DMS53 (cell line): ENCODE measurements at regions not wholly inside any gene's neighbourhood (a gene's known extent, or its start where the extent isn't known, plus 50 kb on each side); places are given as distances from the start of the nearest gene placed in this dataset.

Experiments
- DNase-seq: peaks from one replicate; lab custom pipeline; 2025; lab: John Stamatoyannopoulos, UW

DNA sequence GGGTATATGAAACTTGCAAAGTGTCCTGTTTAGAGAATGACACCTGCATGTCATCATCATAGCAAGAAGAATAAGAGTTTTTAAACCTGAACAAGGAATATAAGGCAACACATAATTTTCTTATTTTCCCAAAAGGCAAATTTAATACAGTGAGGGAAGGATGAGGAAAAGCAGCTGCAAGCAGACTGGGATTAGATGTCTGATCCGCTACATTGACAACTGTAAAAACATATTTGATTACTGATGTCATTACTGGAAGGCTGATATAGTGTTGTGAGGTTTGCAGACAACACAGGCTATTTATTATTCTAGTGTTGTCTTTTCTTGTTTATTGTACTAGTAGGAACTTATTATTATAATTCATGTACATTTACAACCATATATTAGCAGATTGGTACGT, 528.7 kb downstream of the ZIC1 start:
- no peak for DNase-seq

DNA sequence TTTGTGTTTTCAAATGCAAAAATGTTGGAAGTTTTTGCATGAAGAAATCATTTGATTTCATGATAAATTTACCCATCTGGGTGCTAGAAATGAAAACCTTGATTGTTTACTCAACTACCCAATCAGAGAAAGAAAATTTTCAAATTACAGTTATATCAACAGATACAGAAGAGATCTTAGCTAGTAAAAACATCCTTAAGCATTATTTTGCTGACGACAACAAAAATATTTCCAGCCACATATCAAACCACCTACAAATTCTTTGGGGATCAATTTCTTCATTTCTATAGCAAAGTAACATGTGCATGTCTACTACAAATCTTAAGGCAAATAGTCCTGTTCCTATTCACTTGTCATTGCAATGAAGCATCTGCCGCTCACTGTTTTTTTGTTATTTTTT, 530.3 kb downstream of the ZIC1 start:
- DNase-seq, result no peak

GRCh38 chr3:147939839-147940238, 530.7 kb downstream of the ZIC1 start:
- no peak for DNase-seq

GRCh38 chr3:147940405-147941193, 531.4 kb downstream of the ZIC1 start:
- no peak for DNase-seq

GRCh38 chr3:147941969-147942368, 532.8 kb downstream of the ZIC1 start:
- no peak for DNase-seq

DNA sequence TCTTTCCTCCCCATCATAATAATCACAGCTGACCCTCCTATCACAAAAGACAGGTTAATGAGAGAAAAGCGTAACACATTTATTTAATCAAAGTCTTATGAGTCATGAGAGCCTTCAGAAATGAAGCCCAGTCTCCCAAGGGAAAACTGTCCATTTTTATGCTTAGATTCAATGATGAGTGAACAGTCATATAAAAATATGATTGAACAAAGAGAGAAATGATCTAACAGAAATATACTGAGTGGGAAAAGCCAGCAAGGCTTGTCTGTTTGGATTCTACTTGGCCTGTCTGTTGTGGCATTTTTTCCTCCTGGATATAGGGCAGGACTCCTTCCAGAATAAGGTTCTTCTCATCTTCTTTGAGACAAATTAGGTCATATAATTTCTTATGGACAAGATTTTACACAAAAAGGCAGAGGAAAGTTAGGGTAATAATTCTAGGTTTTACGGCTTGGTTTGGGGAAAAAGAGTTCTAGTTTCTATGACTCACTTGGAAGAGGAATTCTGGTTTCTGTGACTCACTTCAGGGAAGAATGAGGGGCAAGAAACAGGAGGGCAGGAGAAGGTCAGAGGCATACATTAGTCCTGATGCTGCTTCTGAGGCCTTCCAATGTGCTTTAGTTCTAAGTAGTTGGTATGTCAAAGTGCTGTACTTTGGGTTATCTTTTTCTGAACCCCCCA, 534.2 kb downstream of the ZIC1 start:
- DNase-seq, result no peak

GRCh38 chr3:147945968-147946519, 536.9 kb downstream of the ZIC1 start:
- DNase-seq, result peak; percentile 64

DNA sequence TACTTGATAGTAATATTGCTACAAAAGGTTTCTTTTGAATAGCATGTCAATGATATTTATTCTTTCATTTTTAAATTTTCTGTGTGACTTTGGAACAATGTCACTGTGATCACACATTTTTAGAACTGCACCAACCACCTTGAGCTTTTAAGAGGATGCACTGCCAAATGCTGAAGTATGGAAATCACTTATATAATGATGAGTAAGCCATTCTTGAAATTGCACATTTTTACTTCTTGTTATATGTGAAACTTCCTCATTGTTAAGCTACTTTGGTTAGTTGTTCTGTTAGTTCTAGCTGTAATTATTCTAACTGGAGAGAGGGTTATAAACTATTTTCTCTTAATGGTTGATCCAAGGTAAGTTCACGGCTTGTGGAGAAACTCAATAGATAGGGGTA, 547.5 kb downstream of the ZIC1 start:
- DNase-seq, result no peak

DNA sequence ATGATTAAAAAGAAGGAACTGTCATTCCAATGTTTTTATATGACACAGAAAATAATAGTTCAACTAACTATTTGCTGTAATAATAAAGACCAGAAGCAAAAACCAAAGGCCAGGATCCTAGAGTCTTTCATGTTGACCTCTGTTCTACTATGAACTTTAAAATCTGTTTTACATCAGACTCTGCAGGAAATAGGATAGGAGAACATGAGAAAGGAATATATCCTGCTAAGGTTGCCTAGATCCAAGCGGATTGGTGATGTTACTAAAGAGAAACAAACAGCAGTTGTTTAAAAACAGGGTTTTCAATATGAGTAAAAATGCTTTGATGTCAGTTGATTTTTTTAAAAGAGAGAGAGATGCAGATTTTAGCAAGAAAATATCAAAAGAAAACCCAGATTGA, 549.6 kb downstream of the ZIC1 start:
- DNase-seq, result no peak

DNA sequence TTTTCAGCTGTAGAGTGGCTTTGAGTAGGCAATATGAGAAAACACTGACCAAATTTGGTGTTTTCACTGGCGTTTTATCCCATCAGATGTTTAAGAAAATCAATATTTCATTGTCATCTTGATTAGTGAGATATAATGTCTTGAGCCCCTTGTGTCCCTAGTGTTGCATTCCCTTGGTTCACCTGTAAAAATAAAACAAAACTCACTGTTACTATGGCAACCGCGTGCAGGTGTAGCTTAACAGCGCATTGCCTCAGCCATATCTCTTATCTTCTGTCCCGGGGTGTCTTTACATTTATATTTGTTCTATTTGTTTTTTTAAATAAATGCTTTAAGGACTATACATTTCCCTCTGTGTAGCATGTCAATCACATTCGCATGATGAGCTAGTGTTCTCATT, 551.6 kb downstream of the ZIC1 start:
- DNase-seq, result peak; percentile 18

DNA sequence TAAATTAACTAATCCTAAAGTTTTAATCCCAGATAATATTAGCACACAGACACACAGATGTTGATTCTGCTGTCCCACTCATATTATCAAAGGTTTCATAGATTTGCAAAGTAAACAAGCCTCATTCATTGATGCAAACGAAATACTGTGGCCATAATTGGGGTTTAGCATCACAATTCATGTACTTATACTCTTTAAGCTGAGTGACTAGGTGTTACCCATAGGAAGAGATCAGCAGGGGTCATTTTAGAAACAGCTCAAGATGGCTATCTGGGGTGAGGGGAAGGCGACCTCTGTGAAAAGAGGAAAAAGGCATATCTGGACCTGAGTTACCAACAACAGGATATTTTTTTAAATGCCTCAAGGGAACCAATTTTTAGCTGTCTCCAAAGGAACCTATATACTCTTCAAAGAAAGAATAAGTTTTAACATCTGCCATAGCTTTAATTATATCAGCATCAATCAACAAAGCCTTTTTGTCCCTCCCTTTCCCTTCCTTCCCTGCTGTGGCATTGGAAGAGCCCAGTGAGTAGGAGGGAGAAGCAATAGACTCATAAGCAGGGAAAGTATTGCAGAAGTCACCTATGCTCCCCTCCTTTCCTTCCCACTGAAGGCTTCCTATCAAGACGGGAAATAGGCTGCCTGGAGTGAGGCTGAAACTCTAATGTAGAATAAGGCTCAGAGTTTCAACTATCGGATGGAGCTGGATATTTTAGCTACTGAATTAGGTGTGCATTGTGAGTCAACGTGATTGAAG, 553.4 kb downstream of the ZIC1 start:
- no peak for DNase-seq

- DNase-seq, result no peak
These were observed 554.5 kb downstream of the ZIC1 start for GRCh38 chr3:147963711-147964110.

DNA sequence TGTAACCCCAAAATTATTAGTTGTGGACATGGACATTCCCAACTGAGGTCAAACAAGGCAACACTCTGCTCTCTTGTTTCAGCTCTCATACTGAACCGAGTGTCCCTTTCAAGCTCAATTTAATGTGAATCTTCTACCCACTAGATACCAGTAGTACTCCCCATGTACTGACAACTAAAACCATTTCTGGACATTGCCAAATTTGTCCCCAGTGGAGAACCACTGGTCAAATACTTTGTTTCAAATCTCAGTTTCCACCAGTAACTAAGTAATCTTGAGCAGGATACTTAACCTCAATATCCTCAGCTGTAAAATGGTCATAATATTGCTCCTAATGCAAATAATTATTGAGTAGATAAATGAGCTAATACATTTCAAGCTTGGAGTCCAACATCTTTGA, 566.0 kb downstream of the ZIC1 start:
- DNase-seq, result no peak

- no peak for DNase-seq
These were observed 567.8 kb downstream of the ZIC1 start for GRCh38 chr3:147977001-147977400.

- DNase-seq, result no peak
These were observed 578.4 kb downstream of the ZIC1 start for GRCh38 chr3:147987549-147987948.

GRCh38 chr3:147989344-147989743, 580.2 kb downstream of the ZIC1 start:
- no peak for DNase-seq

DNA sequence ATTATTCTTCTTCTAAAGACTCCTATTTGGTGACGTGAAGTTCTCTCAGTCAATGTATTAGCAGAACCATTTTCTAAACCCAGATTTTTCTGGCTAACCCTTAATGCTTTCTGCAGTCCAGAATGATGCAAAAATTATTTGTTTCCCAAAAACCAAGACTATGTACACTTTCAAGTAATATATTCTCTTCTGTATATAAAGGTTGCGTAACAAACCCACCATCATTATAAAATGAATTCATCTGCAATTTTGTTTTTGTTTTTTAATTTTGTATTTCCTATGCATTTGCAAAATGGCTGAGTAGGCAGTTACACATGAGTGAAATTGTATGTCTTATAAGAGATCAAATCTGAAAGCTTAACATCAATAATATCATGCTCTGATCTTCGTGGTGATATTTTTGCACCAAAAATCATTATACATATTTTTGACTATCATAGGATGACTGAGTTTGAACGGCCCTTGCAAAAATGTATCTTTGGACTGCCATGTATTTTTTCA, 593.6 kb downstream of the ZIC1 start:
- DNase-seq, result no peak

GRCh38 chr3:148004331-148004730, 595.2 kb downstream of the ZIC1 start:
- no peak for DNase-seq

GRCh38 chr3:148005456-148005855, 596.3 kb downstream of the ZIC1 start:
- DNase-seq, result no peak

DNA sequence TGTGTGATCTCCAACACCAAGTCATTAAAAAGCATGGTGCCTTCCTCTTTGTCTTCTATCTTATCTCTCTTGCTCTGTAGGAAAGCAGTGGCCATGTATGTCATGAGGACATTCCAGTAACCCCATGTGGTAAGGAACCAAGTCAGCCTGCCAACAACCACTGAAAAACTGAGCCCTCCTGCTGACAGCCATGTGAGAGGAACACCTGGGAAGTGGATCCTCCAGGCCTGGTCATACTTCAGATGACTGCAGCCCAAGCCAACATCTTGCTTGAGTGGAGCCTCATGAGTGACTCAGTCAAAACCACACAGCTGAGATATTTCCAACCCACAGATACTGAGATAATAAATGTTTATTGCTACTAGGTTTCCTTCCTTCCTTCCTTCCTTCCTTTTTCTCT, 597.3 kb downstream of the ZIC1 start:
- peak; percentile 25 for DNase-seq

GRCh38 chr3:148008591-148008990, 599.4 kb downstream of the ZIC1 start:
- no peak for DNase-seq

GRCh38 chr3:148020861-148021260, 611.7 kb downstream of the ZIC1 start:
- no peak for DNase-seq
